IMR-90 (cell line): ENCODE measurements at regions not wholly inside any gene's neighbourhood (a gene's known extent, or its start where the extent isn't known, plus 50 kb on each side); places are given as distances from the start of the nearest gene placed in this dataset.

ENCODE experiments used
- ELK1 ChIP-seq: fragments of 150-350 bp; IDR thresholded peaks from 2 replicates; pipeline ENCODE4 v1.6.1; 2016; ENCODE audit warnings: low read depth, mild to moderate bottlenecking, low read length, moderate library complexity, borderline replicate concordance
- MAFK ChIP-seq: IDR thresholded peaks from 2 replicates; pipeline ENCODE4 v1.6.1; 2012; ENCODE audit warnings: low read depth, low read length, improper control_type of control experiment
- SMC3 ChIP-seq: fragments of 150-350 bp; IDR thresholded peaks from 2 replicates; pipeline ENCODE4 v1.6.1; 2016; ENCODE audit warnings: low read depth, mild to moderate bottlenecking, antibody characterized with exemption, low read length, moderate library complexity
- TF ChIP-seq, protein P1 (sequence below): conservative IDR thresholded peaks from 2 replicates; pipeline ENCODE4 v1.5.1; 2012; ENCODE audit warnings: mild to moderate bottlenecking, low read depth, low read length, improper control_type of control experiment

DNA sequence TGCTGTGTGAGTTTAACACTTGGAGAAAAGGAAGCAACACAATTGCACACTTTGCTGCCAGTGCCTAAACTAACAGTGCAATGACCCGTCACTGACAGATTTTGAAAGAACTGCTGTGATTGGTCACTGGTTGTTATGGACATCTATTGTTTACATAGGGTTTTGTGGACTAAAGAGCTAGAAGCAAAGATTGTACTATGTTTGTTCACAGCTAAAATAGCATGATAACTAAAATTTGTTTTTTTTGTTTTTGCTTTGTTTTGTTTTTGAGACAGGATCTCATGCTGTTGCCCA is 112.4 kb upstream of the GOLGA8J start:
- TF ChIP-seq SMC3 (no peak), MAFK (no peak), ELK1 (no peak)
- TF ChIP-seq, protein P1, sequence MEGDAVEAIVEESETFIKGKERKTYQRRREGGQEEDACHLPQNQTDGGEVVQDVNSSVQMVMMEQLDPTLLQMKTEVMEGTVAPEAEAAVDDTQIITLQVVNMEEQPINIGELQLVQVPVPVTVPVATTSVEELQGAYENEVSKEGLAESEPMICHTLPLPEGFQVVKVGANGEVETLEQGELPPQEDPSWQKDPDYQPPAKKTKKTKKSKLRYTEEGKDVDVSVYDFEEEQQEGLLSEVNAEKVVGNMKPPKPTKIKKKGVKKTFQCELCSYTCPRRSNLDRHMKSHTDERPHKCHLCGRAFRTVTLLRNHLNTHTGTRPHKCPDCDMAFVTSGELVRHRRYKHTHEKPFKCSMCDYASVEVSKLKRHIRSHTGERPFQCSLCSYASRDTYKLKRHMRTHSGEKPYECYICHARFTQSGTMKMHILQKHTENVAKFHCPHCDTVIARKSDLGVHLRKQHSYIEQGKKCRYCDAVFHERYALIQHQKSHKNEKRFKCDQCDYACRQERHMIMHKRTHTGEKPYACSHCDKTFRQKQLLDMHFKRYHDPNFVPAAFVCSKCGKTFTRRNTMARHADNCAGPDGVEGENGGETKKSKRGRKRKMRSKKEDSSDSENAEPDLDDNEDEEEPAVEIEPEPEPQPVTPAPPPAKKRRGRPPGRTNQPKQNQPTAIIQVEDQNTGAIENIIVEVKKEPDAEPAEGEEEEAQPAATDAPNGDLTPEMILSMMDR, result no peak
